Large intestine (tissue), 3 donors: ENCODE measurements at regions not wholly inside any gene's neighbourhood (a gene's known extent, or its start where the extent isn't known, plus 50 kb on each side); places are given as distances from the start of the nearest gene placed in this dataset.

ENCODE experiments used
- DNase-seq, 2 donors: peaks; one replicate each; pipeline versions ENCODE4 v3.0.0 to v3.0.0-alpha.2; 2013
- H3K27ac ChIP-seq: one replicate; pipeline ENCODE4 v1.5.1; 2013; ENCODE audit warnings: low read length
- H3K27me3 ChIP-seq: 2 replicates; pipeline ENCODE4 v1.6.1; 2013; ENCODE audit warnings: low read length; ENCODE audit not compliant: control insufficient read depth, insufficient read depth
- H3K36me3 ChIP-seq: 2 replicates; pipeline ENCODE4 v1.6.1; 2013; ENCODE audit warnings: low read length; ENCODE audit not compliant: control insufficient read depth, insufficient read depth
- H3K4me1 ChIP-seq: one replicate; pipeline ENCODE4 v1.6.1; 2013; ENCODE audit warnings: low read length; ENCODE audit not compliant: control insufficient read depth, insufficient read depth
- H3K4me3 ChIP-seq: one replicate; pipeline ENCODE4 v1.5.1; 2013; ENCODE audit warnings: low read length
- H3K9me3 ChIP-seq: one replicate; pipeline ENCODE4 v1.6.1; 2013; ENCODE audit warnings: mild to moderate bottlenecking, low read depth, low read length, moderate library complexity; ENCODE audit not compliant: control insufficient read depth
- WGBS: methylation state at CpG from one replicate; pipeline ENCODE4 v1.1.5; 2013; ENCODE audit warnings: low lambda C conversion rate; ENCODE audit not compliant: insufficient coverage; 5-methylcytosine and 5-hydroxymethylcytosine counted together

DNA sequence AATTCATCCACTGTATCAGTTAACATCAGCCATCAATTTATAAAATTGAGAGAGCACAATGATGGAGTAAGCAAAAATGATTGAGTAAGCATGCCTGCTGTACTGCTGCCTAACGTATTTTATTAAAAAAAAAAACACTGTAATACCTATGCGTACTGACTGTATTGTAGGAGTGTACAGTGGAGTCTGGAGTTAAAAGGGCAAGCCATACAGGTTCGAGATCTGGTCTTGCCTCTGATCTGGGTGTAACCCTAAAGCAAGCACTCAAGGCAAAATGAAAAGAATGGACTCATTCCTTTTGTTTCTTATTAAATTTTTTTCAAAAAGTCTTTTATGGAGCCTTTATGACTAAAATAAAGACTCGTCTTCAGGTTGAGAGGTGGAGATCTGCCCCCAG lies 894.2 kb upstream of the INTU start:
- Histone ChIP-seq H3K4me1 (no peaks in the 10 kb centered on the region), H3K4me3 (no peak overlapping the region), H3K36me3 (no peaks in the 10 kb centered on the region), H3K9me3 (no peaks in the 10 kb centered on the region), H3K27me3 (no peaks in the 10 kb centered on the region), H3K27ac (no peak overlapping the region)
- DNase-seq: no peak
- no CpG with 5 or more reads among the region's 4 CpGs for WGBS

DNA sequence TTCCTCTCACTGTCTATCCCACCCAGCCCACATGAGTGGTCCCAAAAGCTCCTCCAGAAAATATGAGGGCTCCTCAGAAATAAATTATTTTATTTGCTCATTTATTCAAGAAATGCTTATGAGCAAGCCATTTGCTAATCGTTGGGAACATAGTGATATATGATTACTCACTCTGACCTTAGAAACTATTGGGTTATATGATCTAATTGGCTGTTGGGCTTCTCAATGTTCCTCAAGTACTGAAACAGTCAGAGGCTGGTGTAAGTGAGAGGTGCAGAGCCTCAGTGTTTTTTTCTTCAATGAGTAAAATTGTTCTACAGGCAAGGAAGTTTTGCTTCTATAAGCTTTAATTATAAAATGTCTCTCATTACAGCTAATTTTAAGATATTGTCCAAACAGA lies 893.8 kb upstream of the INTU start:
- no peaks in the 10 kb centered on the region for H3K4me1 ChIP-seq
- no peaks in the 10 kb centered on the region for H3K27me3 ChIP-seq
- no peak overlapping the region for H3K4me3 ChIP-seq
- no peak for DNase-seq
- no peaks in the 10 kb centered on the region for H3K36me3 ChIP-seq
- no peak overlapping the region for H3K27ac ChIP-seq
- no peaks in the 10 kb centered on the region for H3K9me3 ChIP-seq
- no CpG with 5 or more reads among the region's 1 CpG for WGBS

DNA sequence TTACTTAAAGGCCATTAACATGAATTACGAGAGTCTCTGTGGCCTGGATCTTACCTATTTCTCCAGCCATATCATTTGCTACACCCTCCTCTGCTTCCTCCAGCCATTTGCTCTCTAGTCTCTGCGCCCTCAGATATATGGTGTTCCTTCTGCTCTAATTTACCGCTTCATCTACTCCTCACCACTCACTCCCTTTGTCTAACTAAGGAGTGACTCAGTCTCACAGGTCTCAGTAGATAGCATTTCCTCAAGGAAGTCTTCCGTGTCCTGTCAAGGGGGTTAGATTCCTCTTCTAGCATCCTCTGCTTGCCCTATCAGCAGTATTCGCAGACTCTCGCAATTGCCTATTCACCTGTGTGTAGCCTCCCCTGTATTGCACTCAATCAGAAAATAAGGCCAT lies 892.1 kb upstream of the INTU start:
- DNase-seq: no peak
- Histone ChIP-seq H3K9me3 (no peaks in the 10 kb centered on the region), H3K27me3 (no peaks in the 10 kb centered on the region), H3K36me3 (no peaks in the 10 kb centered on the region), H3K27ac (no peak overlapping the region), H3K4me3 (no peak overlapping the region), H3K4me1 (no peaks in the 10 kb centered on the region)
- WGBS: 87% methylated on average over 4 of the region's 6 CpGs

DNA sequence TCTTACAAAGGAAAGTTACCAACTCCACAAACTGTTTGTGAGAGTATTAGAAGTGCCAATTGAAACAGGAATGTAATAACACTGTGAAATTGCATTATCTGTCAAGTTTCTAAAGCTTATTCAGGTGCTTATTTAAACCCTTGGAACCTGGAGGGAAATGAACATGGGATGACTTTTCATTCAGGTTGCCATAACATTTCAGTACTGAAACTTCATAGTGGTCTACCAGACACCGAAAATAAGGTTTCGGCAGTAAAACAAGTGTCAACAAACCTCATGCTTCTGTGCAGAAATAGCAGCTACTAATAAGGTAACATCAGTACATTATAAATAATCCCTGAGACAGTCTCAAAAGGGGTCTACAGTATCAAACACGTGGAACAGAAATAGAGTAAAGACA lies 890.7 kb upstream of the INTU start:
- no peaks in the 10 kb centered on the region for H3K27me3 ChIP-seq
- DNase-seq: no peak
- 70% methylated on average over 2 of the region's 3 CpGs for WGBS

DNA sequence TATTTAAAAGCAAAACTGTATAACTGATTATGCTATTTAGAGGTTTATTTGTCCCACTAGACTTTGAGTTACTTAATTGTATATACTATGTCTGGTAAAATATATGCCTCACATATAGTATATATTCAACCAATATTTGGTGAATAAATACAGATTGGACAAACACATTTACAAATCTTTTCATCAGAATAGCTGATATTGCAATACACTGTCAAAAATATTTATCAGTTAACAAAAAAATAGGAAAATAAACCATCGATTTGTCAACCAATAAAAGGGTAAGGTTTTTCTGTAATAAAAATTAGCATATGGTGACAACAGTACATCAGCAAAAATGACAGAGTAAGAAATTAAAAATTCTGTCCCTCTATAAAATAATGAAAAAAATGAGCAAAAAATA lies 889.9 kb upstream of the INTU start:
- Histone ChIP-seq H3K4me3 (no peak overlapping the region), H3K27ac (no peak overlapping the region), H3K36me3 (no peaks in the 10 kb centered on the region), H3K4me1 (no peaks in the 10 kb centered on the region), H3K27me3 (no peaks in the 10 kb centered on the region), H3K9me3 (no peaks in the 10 kb centered on the region)
- 90% methylated on average over 1 of the region's 1 CpG for WGBS
- no peak for DNase-seq

More for the DNA sequence above, 890.7 kb upstream of the INTU start:
- H3K4me1 ChIP-seq: no peaks in the 10 kb centered on the region
- no peaks in the 10 kb centered on the region for H3K36me3 ChIP-seq
- no peaks in the 10 kb centered on the region for H3K9me3 ChIP-seq
- no peak overlapping the region for H3K4me3 ChIP-seq
- H3K27ac ChIP-seq: no peak overlapping the region

DNA sequence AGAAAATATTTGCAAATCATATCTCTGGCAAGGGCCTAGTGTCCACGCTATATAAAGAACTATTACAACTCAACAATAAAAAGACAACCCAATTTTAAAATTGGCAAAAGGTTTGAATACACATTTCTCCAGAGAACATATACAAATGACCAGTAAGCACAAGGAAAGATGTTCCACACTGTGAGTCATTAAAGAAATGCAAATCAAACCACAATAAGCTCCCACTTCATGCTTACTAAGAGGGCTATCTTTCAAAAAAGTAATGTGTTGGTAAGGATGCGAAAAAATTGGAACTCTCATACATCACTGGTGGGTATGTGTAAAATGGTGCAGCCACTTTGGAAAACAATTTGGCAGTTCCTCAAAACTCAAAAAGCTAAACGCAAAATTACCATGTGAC lies 884.0 kb upstream of the INTU start:
- DNase-seq: no peak
- Histone ChIP-seq H3K36me3 (no peaks in the 10 kb centered on the region), H3K4me1 (no peaks in the 10 kb centered on the region), H3K27ac (no peak overlapping the region), H3K27me3 (no peaks in the 10 kb centered on the region), H3K9me3 (no peaks in the 10 kb centered on the region), H3K4me3 (no peak overlapping the region)
- 90% methylated on average over 2 of the region's 3 CpGs for WGBS

DNA sequence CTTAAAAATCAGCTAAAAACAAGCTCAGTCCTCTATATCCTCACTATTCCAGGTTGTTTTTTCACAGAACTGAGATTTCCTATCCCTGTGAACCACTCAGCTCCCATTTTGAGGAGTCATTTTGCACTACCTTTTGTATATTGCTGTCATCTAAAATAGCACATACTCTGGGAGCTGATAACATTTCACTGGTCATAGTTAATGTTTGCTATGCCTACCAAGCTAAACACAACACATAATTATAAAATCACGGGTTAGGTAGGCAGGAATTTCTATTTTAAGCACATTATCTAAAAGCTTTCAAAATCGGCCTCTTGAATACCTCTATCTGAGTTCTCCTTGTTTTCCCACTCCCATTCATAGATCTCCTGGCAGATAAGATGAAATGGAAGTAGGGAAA lies 882.0 kb upstream of the INTU start:
- Histone ChIP-seq H3K27ac (no peak overlapping the region), H3K36me3 (no peaks in the 10 kb centered on the region), H3K4me1 (no peaks in the 10 kb centered on the region), H3K4me3 (no peak overlapping the region), H3K9me3 (no peaks in the 10 kb centered on the region), H3K27me3 (no peaks in the 10 kb centered on the region)
- no peak for DNase-seq
- WGBS: no CpG with 5 or more reads among the region's 2 CpGs

DNA sequence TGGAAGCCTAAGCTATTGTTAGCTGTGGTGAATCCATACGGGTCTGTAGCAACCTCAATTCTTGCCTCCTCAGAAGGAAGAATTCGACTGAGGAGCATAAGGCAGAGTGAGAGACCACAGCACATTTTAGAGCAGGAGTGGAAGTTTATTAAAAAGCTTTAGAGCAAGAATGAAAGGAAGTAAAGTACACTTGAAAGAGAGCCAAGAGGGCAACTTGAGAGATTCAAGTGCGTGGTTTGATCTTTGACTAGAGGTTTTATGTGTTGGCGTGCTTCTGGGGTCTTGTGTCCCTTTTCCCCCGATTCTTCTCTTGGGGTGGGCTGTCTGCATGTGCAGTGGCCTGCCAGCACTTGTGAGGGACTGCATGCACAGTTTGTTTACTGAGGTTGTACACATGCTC lies 880.6 kb upstream of the INTU start:
- H3K36me3 ChIP-seq: no peaks in the 10 kb centered on the region
- WGBS: 87% methylated on average over 3 of the region's 5 CpGs
- H3K27me3 ChIP-seq: no peaks in the 10 kb centered on the region
- no peak overlapping the region for H3K27ac ChIP-seq
- H3K9me3 ChIP-seq: no peaks in the 10 kb centered on the region
- no peak overlapping the region for H3K4me3 ChIP-seq
- no peak for DNase-seq
- no peaks in the 10 kb centered on the region for H3K4me1 ChIP-seq

DNA sequence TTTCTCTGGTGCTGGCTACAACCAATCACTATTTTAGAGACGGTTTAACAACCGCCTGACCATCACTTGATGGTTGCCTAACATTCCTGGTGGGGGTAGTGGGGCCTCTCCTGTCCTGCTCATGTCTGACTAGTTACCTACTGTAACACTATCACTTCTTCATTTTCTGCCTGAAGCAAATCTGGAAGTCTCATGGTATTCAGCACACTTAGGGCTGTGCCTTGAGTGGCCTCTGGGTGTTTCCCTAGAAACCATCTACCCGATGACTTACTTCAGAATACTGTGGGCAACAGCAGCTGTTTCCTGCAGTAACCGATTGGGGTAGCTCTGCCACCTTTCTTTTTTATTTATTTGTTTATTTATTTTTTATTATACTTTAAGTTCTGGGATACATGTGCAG lies 880.1 kb upstream of the INTU start:
- Histone ChIP-seq H3K9me3 (no peaks in the 10 kb centered on the region), H3K36me3 (no peaks in the 10 kb centered on the region), H3K27me3 (no peaks in the 10 kb centered on the region), H3K4me3 (no peak overlapping the region), H3K27ac (no peak overlapping the region), H3K4me1 (no peaks in the 10 kb centered on the region)
- DNase-seq: no peak
- WGBS: 100% methylated on average over 1 of the region's 4 CpGs

DNA sequence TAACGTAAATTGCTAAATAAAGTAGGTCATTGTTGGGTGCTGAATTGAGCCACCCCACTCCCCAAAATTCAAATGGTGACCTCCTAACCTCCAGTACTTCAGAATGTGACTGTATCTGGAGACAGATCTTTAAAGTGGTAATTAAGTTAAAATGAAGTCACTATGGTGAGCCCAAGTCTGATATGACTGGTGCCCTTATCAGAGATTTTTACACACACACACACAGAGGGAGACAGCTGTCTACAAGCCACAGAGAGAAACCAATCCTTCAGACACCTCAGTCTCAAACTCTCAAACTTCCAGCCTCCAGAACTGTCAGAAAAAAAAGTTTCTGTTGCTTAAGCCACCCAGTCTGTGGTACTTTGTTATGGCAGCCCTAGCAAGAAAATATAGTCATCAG lies 879.2 kb upstream of the INTU start:
- no peak overlapping the region for H3K27ac ChIP-seq
- no peaks in the 10 kb centered on the region for H3K36me3 ChIP-seq
- no CpG with 5 or more reads among the region's 1 CpG for WGBS
- DNase-seq: no peak
- H3K4me3 ChIP-seq: no peak overlapping the region
- no peaks in the 10 kb centered on the region for H3K27me3 ChIP-seq
- H3K9me3 ChIP-seq: no peaks in the 10 kb centered on the region
- H3K4me1 ChIP-seq: no peaks in the 10 kb centered on the region

DNA sequence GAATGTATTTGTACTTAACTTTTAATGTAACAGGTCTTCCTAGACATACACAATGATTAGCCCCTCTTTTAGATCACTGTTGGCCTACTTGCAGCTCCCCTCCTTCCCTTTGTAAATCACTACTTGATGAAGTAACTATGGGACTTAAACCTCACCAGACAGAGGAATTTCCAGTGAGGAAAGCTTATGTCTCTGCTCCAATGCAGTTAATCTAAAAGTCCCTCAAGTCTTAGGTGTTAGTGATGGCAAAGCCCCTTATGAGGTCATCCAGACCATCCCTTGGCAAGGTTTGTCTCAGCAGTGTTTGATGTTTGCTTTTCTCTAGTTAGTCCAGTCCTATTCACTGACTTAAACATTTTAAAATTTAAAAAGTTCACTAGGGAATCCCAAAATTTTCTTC lies 877.3 kb upstream of the INTU start:
- Histone ChIP-seq H3K9me3 (no peaks in the 10 kb centered on the region), H3K4me3 (no peak overlapping the region), H3K27me3 (no peaks in the 10 kb centered on the region), H3K36me3 (no peaks in the 10 kb centered on the region), H3K27ac (no peak overlapping the region), H3K4me1 (no peaks in the 10 kb centered on the region)
- no peak for DNase-seq
